HUDEP-2 (cell line): ENCODE measurements at regions not wholly inside any gene's neighbourhood (a gene's known extent, or its start where the extent isn't known, plus 50 kb on each side); places are given as distances from the start of the nearest gene placed in this dataset.
"Not testable (repeated sequence)": the region's sequence is repeated elsewhere in the genome, so short reads cannot be mapped to it uniquely, and the experiment has no call there.

Experiments
- DNase-seq, 76 experiments: peaks; one replicate each; lab custom pipeline; 2025; ENCODE audit not compliant: unreplicated experiment in 76 of 76; lab: John Stamatoyannopoulos, UW

DNA sequence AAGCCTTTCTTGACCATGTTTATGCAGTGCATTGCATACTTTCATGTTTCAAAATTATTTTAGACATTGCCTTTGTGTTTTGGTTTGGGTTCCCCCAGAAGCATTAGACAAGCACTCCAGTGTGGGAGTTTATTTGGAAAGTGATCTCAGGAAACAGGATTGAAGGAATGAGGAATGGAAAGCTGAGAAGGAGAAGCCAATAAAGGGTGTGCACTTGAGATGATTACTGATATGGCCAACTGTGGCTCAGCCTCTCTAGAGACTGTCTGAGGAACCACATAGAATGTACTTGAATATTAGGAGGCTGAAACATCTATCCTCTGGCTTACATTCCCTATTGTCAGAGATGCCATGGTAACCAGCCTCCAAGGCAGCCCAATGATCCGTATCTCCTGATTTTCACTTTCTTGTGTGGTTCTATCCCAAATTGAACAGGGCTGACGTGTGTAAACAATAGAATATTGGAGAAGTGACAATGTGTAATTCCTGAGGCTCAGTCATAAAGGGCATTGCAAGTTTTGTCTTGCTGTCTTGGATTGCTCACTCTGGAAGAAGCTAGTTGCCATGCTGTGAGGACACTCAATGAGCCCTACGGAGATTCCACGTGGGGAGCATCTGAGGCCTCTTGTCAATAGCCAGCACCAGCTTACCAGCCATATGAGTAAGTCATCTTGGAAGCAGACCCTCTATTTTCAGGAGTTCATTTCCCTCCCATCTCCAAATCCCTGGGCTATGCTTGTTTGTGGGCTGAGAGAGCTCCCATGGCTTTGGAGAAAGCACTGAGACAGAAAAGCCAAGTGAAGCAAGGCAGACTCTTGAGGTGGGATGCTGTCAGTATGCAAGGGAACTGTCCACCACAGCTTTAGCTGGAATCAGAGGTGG is 84.7 kb downstream of the SCN11A start:
- DNase-seq: no peak

DNA sequence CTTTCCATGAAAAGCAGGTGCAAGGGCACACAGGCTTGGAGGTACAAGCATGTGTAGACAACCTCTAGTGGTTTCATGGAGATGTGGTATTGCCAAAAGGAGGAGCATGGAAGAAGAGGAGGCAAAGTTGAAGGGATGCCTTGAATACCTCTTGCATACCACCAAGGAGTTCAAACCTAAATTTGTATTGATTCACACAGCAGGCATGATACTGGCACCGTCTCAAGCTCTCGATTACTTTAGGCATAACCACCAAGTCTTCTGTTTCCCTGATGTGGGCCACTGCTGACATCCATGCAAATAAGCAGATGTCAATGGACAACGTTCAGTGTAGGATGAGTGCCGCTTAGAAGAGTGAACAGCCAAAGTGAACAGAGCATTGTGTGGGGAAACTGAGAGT is 87.1 kb downstream of the SCN11A start:
- DNase-seq: no peak

DNA sequence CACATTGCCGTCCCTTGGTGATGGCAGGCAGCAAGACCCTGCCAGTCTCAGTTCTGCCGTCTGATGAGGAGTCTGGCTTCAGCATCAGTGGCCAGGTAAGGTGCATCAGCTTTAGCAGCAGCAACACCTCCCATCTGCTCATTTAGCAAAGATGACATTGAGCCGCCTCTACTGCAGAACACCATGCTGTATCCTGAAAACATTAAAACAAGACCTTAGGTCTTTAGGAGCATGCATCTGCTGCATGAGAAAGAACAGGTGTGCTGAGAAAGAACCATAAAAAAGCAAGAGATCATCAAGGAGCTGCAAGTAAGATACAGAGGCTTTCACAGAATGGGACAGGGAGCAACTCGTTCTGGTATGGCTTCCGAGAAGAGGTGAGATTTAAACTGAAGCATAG is 87.5 kb downstream of the SCN11A start:
- no peak for DNase-seq

DNA sequence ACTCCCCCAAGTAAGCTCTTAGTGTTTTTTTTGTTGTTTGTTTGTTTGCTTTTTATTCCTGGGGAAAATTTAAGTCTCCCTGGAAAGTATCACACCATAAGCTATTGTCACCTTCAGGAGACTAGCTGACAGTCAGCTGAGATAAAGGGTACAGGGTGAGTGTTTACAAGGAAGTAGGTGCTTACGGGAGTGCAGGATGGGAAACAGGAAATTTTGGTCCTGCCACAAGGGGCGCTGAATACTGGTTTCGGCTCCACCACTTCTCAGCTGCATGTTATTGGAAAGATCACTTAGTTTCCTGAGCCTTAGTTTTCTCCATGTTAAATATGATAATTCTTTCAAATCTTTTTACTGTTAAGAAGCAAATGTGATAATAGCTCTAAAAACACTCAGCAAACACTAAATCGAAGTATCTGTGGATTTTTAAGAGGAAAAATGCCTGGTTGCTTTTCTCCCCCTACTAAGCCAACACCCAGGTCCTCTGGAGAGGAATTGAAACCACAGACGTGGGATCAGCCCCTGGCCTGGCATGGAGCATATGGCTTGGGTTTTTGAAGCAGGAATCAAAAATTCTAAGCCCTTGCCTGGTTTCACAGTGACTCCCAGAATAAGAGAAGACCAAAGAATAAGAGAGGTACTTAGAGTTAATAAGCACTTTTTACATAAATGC is 90.7 kb downstream of the SCN11A start:
- DNase-seq: peak in 21 of 76 experiments; percentile 1 to 37 (median 11)

DNA sequence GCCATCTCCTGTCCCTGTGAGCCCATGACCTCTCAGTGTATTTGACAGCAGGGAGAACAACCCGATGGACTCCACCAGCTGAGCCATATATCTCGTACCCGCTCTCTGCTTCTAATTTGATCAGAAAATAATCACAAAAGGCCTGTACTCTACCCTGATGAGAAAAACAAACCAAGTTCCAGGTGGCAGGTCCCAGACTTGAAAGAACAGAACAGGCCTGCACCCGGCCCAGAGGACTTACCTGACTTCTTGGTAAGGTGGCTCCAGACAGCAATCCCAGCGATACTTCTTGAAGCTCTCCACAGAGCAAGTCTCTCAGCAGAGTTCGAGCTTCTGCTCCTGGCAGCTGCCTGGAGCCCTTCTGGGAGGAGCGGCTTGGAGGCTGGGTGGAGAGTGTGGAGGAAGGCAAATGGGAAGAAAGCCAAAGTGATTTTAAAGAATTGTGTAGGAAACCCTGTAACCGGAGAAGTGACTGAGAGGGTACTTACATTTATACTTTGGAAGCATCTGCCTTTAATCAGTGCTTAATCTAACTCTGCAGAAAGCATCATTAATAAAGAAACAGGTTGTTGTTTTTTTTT is 91.6 kb downstream of the SCN11A start:
- no peak for DNase-seq

DNA sequence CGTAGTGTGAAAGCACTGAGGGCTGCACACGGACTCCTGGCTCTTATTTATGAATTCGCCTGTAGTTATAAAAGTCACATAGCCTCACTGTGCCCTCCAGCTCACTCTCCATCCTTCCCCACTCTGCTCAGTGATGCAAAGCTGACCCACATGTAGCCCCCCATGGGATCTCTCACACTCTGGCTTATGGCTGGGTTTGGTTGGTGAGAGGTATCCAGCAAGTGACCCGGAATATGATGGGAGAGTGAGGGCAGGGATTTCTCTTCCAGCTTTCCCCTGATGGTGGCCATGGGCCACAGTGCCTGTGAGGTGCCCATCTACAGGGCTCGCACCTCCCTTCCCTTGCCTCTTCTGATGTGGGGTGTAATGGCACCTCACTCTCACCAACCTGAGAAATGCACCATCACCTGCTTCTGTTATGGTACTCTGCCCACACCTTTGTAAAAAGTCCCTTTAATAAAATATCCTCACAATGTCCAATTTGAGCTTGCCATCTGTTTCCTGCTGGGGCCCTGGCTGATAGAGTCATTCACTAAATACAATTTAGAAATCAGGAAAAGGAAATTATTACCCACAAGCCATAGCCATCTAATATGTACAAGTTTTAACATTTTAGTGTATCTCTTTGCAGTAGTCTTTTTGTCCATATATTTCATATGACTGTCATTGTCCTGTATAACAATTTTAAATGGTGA is 93.6 kb downstream of the SCN11A start:
- no peak for DNase-seq

DNA sequence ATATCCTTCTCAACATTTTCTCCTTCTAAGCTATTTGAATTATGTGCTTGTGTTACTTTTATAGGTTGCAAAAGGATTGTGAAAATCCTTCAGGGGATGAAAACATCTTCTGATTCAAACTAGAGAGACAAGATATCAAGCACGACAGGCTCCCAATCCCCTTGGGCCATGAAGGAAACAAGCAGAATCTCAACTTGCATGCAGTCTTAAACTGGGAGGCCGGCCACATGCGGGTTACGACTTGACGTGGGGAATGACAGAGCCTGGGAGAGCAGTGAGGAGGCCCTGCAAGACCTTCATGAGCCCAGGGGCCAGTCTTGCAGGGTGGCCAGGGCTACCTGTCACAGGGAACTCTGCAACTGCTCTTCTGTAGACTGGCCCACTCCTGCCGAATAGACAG is 94.4 kb downstream of the SCN11A start:
- DNase-seq: no peak

DNA sequence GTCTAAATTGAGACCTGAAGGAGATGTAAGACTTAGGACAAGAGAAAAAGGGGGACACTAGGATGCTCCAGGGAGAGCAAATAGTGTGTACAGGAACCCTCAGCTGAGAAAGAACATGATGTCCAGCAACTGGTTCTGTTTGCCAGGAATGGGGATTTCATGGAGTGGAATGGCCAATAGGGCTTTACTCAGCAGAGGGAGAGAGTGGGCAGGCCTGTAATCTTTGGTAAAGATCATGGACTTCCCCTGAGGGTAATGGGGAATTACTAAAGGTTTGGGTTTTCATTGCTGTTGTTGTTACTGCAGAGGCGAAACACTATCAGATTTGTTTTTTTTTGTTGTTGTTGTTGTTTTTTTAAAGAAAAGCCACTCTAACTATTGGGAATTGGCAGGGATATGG is 99.0 kb downstream of the SCN11A start:
- no peak for DNase-seq

DNA sequence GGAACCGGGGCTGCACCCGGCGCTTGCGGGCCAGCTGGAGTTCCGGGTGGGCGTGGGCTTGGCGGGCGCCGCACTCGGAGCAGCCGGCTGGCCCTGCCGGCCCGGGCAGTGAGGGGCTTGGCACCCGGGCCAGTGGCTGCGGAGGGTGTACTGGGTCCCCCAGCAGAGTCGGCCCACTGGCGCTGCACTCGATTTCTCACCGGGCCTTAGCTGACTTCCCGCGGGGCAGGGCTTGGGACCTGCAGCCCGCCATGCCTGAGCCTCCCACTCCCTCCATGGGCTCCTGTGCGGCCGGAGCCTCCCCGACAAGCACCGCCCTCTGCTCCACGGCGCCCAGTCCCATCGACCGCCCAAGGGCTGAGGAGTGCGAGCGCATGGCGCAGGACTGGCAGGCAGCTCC is 100.6 kb downstream of the SCN11A start:
- not testable (repeated sequence) for DNase-seq

DNA sequence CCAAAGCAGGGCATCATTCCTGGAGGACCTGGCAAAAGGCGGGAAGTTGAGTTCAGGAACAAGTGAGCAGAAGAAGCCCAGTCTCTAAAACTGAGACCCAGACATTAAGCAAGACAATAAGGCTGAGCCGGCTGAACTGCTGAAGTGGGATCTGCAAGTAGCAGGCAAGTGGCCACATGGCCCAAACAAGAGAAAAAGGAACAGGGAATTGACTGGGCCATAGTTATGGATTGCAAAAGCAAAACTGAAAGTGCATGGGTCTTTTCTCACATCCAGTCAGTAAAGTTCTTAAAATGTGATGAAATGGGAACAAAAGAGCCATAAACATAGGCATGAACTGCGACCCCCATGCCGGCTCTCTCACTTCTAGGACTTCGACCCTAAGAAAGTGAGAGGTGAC is 101.2 kb downstream of the SCN11A start:
- DNase-seq: no peak

DNA sequence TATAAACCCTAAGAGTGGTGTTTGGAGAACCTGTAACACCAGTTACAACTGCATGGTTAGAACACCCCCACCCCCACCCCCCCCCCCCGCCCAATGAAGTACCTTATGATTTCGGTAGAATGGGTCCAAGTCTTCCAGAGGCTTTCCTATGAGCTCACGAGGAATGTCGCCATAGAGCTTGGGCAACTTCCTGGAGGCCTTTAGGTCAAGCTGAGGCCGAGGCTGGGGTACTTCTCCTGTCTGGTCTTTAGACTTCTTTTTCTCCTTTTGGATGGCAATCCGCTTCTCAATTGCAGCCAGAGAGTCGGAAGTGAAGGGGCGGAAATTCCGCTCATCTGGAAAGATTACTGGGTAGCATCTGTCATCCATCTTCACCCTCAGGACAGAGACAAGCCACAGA is 101.8 kb downstream of the SCN11A start:
- DNase-seq: no peak

DNA sequence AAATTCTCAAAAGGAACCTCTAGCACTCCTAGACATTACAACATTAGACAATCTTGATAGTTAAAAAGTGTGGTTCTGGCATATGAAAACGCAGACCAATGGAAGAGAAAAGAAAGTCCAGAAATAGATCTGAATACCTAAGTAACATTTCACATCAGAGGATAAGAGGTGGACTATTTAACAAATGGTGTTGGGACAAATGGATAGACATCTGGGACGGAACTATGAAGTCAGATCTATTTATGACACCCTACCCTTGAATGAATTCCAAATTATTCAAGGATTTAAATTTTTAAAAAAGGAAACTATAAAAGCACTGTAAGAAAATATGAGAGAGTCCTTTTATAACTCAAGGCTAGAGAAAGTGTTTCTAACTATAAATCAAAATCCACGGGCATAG is 111.3 kb downstream of the SCN11A start:
- DNase-seq: no peak

DNA sequence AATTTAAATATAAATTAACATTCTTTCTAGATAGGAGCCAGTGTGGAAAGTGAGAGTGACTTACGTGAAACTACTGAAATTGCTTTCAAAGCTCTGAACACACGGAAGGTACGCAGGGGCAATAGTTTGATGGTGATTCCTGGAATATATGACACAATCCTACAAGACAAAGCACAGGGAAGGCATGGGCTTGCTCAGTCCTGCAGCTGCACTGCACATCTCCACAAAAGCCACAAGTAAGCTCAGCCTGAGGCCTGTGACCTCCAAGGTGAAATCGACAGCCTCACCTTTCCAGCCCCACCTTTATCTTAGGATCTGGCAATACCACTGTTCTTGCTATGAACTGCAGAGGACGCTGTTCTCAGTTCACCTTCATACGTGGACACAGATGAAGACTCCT is 109.3 kb upstream of the SCN10A start:
- DNase-seq: no peak

DNA sequence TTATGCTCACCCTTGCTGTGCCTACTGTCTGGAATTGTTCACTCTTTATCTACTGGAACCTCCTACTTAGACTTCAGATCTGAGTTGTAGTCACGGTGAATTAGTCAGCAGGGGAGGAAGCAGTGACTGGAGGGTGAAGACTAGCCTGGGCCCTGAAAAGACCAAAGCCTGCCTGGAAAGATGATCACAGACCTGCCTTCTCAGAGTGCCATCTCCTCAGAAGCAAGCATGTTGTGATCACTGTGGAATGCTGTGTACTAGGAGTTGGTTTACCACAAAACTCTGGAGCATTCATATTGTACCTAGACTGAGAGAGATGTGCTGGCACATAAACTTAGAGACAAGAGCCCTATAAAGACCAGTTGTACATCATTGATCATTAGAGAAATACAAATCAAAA is 100.7 kb upstream of the SCN10A start:
- DNase-seq: no peak

DNA sequence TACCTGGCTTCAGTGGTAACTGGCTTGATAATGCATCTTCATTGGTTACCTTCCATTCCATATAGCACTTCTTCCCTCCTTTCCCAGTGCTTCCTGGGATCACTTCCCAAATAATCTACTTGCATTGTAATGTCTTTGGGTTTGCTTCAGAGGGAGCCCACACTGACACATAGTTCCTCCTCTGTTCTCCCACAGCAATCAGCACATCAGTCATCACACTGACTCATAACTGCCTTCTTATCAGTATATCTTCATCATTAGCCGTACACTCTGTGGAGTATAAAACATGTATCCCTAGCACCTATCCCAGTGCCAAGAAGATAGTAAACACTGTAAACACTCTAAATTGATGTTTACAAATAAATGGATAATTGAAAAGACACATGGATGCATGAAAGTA is 91.4 kb upstream of the SCN10A start:
- no peak for DNase-seq

DNA sequence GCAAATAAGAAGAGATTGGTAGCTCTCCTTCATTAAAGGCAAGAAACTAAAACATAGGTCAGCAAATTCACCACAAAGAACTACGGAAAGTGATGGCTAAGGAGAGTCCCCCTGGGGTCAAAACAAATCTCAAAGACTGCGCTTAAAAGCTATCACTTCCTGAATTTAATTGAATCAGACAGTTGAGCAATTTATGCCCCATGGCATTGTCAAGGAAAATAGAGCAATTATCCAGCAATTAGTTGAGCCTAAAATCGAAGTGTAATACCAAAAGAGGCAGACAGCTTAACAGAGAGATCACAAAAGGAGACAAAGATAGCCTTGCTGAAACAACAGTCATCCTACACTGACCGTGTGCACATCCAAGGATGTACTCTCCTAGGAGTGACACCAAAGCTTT is 74.4 kb upstream of the SCN10A start:
- no peak for DNase-seq

DNA sequence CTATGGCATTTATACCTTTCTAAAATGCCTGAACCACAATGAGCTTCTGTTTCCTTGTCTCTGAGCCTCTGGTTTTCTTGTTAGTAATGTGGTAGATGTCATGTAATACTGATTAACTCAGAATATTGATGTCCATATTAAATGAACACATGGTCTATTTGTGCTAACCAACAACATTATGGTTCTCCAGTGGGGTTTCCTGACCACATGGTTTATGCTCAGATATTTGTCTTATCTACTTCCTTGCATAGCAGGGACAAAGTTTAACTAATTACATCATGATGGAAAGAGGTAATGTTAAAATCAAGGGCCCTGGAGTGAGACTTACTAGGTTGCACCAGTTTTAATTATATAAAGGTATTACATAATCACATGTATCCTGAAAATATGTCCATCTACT is 62.6 kb upstream of the SCN10A start:
- no peak for DNase-seq
